Right atrium auricular region (tissue), 2 donors: ENCODE measurements at regions not wholly inside any gene's neighbourhood (a gene's known extent, or its start where the extent isn't known, plus 50 kb on each side); places are given as distances from the start of the nearest gene placed in this dataset.

Source experiments
- DNase-seq: peaks from one replicate; pipeline ENCODE4 v3.0.0-alpha.2; 2019; ENCODE audit warnings: low spot score
- H3K27ac ChIP-seq, 2 donors: fragments of 200-600 bp; sonication (generic); 1 replicate in 1 of 2; 2 replicates in 1 of 2; pipeline ENCODE4 v1.5.1; 2016 to 2019
- H3K27me3 ChIP-seq, 2 donors: fragments of 200-600 bp; sonication (generic); one replicate each; pipeline versions ENCODE4 v1.5.1 to v1.6.0; 2017 to 2019
- H3K36me3 ChIP-seq: fragments of 200-600 bp; sonication (generic); one replicate; pipeline ENCODE4 v1.5.1; 2016
- H3K4me1 ChIP-seq, 2 donors: fragments of 200-600 bp; sonication (generic); one replicate each; pipeline versions ENCODE4 v1.5.1 to v1.6.0; 2017 to 2019
- H3K4me3 ChIP-seq, 2 donors: fragments of 200-600 bp; sonication (generic); 1 replicate in 1 of 2; 2 replicates in 1 of 2; pipeline ENCODE4 v1.5.1; 2017 to 2019; ENCODE audit warnings: mild to moderate bottlenecking in 1 of 2, moderate library complexity in 1 of 2
- H3K9me3 ChIP-seq, 2 donors: fragments of 200-600 bp; sonication (generic); one replicate each; pipeline ENCODE4 v1.5.1; 2019
- TF ChIP-seq, protein P1 (sequence below), 2 donors: fragments of 200-600 bp; sonication (generic); IDR thresholded peaks; one replicate each; pipeline ENCODE4 v1.5.1; 2019; ENCODE audit warnings: antibody characterized with exemption in 2 of 2

DNA sequence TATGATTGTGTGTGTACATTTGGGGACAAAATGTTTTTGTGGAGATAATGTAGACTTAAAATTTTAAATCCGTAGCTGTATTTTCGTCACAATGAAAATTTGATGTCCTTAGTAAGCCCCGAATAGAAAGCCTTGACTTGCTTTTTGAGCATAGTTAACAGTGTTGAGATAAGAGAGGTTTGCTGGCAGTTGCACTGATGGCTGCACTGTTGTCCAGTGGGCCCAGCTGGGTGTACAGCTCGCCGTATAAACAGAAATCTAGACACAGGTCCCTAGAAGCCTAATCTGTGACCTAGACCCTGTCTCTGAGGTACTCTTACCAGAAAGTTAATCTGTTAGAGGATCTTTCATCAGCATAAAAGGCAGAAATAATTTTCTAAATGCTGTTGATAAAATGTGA, 271.3 kb upstream of the DMRT1 start:
- DNase-seq = no peak
- Histone ChIP-seq H3K9me3 (no peaks in the 10 kb centered on the region), H3K27ac (peak overlapping the region; percentile 76 to 87), H3K4me1 (peaks cover 0 to 52% of the 10 kb centered on the region in 2 donors), H3K27me3 (no peaks in the 10 kb centered on the region), H3K36me3 (no peaks in the 10 kb centered on the region), H3K4me3 (no peak overlapping the region)
- TF ChIP-seq, protein P1, sequence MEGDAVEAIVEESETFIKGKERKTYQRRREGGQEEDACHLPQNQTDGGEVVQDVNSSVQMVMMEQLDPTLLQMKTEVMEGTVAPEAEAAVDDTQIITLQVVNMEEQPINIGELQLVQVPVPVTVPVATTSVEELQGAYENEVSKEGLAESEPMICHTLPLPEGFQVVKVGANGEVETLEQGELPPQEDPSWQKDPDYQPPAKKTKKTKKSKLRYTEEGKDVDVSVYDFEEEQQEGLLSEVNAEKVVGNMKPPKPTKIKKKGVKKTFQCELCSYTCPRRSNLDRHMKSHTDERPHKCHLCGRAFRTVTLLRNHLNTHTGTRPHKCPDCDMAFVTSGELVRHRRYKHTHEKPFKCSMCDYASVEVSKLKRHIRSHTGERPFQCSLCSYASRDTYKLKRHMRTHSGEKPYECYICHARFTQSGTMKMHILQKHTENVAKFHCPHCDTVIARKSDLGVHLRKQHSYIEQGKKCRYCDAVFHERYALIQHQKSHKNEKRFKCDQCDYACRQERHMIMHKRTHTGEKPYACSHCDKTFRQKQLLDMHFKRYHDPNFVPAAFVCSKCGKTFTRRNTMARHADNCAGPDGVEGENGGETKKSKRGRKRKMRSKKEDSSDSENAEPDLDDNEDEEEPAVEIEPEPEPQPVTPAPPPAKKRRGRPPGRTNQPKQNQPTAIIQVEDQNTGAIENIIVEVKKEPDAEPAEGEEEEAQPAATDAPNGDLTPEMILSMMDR (IDR thresholded peaks at IDR 0.05) = no peak

DNA sequence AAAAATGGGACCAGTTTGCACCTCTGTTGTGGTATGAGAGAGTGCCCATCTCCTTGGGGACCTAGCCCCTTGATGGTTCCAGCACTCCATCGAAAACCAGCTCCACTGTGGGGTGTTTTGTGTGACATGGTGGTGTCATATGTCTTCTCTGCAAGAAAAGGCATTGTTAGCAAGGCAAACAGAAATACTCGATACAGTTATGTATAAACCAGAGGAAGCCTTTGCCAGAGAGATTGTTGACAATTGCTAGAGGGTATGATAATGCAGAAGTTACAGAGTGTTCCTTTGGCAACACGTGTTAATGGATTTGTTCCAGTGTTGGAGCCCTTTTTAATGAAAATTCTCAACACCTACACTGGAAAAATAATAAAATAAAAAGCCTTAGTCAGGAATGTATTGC, 270.4 kb upstream of the DMRT1 start:
- Histone ChIP-seq H3K4me1 (peaks cover 0 to 60% of the 10 kb centered on the region in 2 donors), H3K27ac (peak overlapping the region; percentile 76 to 87)
- no peak for DNase-seq

DNA sequence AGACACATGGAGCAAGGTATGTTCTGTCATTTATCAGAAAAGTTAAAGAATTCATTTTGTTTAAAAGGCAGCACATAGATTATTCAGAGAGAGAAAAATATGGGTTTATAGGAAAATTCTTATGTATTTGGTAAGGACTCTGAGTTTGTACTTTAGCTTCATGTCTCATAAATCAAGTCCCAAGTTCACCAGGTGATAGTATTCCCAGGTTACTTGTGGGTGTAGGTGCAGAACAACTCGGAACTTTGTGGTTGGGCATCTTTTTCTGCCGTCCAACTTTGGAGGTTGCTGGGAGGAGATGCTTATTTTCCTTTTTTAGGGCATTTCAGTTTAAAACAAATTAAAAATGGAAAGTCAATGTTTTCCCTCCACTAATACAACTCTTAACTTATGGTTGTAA, 269.8 kb upstream of the DMRT1 start:
- Histone ChIP-seq H3K36me3 (no peaks in the 10 kb centered on the region), H3K4me1 (peaks cover 0 to 60% of the 10 kb centered on the region in 2 donors), H3K4me3 (no peak overlapping the region), H3K9me3 (no peaks in the 10 kb centered on the region), H3K27me3 (no peaks in the 10 kb centered on the region), H3K27ac (peak overlapping the region; percentile 76 to 87)
- no peak for DNase-seq
- TF ChIP-seq, protein P1 (IDR thresholded peaks at IDR 0.05) = no peak

More for the DNA sequence above, 270.4 kb upstream of the DMRT1 start:
- H3K27me3 ChIP-seq = no peaks in the 10 kb centered on the region
- H3K4me3 ChIP-seq = no peak overlapping the region
- H3K36me3 ChIP-seq = no peaks in the 10 kb centered on the region
- no peaks in the 10 kb centered on the region for H3K9me3 ChIP-seq
- TF ChIP-seq, protein P1 (IDR thresholded peaks at IDR 0.05) = no peak

DNA sequence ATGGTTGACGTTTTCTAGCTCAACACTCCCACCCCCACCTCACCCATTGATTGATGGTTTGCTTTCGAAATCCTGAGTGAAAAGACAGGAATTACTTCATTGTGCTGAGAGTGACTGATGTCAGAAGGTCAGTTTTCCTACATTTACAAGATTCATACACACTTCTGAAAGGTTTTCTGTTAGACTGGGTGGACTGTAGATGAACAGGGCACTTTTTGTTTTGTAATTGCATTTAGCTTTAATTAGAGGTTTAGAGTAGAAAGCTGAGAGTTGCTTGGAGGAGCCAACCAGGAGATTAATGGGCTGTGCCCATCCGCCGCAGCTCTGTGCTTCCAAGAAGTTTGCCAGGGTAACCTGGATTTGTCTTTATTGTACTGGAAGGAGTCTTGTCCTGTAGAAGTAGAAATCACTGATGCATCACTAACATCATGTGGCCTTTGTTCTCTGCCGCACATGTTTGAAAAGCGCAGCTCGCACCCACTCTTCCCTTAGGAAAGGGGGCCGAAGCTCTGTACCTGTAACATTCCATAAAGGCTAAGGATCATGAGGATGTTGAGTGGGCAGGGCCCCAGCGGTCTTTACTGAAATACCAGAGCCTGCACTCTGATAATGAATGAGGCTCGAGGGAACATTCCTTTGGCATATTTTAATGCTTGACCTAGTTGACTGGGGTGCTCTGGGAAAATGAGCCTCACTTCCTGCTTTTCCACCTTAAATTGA, 267.6 kb upstream of the DMRT1 start:
- no peaks in the 10 kb centered on the region for H3K9me3 ChIP-seq
- H3K27me3 ChIP-seq = no peaks in the 10 kb centered on the region
- TF ChIP-seq, protein P1 (IDR thresholded peaks at IDR 0.05) = no peak
- peak overlapping the region; percentile 76 to 87 for H3K27ac ChIP-seq
- H3K4me3 ChIP-seq = no peak overlapping the region
- H3K4me1 ChIP-seq = peaks cover 0 to 53% of the 10 kb centered on the region in 2 donors
- no peaks in the 10 kb centered on the region for H3K36me3 ChIP-seq
- DNase-seq = no peak

DNA sequence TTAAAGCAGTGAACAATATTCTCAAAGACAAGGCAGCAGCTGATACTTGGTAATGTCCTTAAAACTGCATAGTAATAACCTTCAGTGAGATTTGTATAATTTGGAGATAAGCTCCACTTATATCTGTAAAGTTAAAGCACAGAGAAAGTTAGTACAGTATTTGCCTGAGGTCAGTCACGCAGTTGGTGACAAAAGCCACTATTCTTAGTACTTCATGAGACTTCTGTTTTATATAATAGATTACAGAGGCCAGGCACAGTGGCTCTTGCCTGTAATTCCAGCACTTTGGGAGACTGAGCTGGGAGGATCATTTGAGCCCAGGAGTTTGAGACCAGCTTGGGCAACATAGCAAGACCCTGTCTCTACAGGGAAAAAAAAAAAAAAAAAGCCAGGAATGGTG, 266.4 kb upstream of the DMRT1 start:
- no peaks in the 10 kb centered on the region for H3K9me3 ChIP-seq
- H3K4me3 ChIP-seq = no peak overlapping the region
- no peaks in the 10 kb centered on the region for H3K36me3 ChIP-seq
- peak overlapping the region; percentile 76 to 87 for H3K27ac ChIP-seq
- TF ChIP-seq, protein P1 (IDR thresholded peaks at IDR 0.05) = no peak
- no peaks in the 10 kb centered on the region for H3K27me3 ChIP-seq
- no peak for DNase-seq
- peaks cover 0 to 49% of the 10 kb centered on the region in 2 donors for H3K4me1 ChIP-seq
